ENCODE measurements at regions not wholly inside any gene's neighbourhood (a gene's known extent, or its start where the extent isn't known, plus 50 kb on each side); places are given as distances from the start of the nearest gene placed in this dataset.

- peaks cover 4% of the 10 kb centered on the region; the same call in 1 of the 2 replicates for H3K9me3 ChIP-seq (ENCODE audit: insufficient read depth, low read depth, low read length)
- no peaks in the 10 kb centered on the region for H3F3A ChIP-seq (ENCODE audit: low read depth)
- no peaks in the 10 kb centered on the region for H4K20me1 ChIP-seq (ENCODE audit: insufficient read depth, low read length, poor library complexity, severe bottlenecking)
- no peaks in the 10 kb centered on the region for H3K27me3 ChIP-seq (ENCODE audit: insufficient read depth, low read length, poor library complexity, severe bottlenecking)
- no peaks in the 10 kb centered on the region for H3K36me3 ChIP-seq (ENCODE audit: insufficient read depth, low read length)
- H3K4me1 ChIP-seq (ENCODE audit: insufficient read depth, low read length, poor library complexity, severe bottlenecking) = no peaks in the 10 kb centered on the region
- no peak overlapping the region for H3K4me2 ChIP-seq (ENCODE audit: low read depth, low read length, poor library complexity, severe bottlenecking)
- no peak overlapping the region for H3K9ac ChIP-seq (ENCODE audit: low read depth, low read length, poor library complexity, severe bottlenecking)
- TF ChIP-seq, protein P1, sequence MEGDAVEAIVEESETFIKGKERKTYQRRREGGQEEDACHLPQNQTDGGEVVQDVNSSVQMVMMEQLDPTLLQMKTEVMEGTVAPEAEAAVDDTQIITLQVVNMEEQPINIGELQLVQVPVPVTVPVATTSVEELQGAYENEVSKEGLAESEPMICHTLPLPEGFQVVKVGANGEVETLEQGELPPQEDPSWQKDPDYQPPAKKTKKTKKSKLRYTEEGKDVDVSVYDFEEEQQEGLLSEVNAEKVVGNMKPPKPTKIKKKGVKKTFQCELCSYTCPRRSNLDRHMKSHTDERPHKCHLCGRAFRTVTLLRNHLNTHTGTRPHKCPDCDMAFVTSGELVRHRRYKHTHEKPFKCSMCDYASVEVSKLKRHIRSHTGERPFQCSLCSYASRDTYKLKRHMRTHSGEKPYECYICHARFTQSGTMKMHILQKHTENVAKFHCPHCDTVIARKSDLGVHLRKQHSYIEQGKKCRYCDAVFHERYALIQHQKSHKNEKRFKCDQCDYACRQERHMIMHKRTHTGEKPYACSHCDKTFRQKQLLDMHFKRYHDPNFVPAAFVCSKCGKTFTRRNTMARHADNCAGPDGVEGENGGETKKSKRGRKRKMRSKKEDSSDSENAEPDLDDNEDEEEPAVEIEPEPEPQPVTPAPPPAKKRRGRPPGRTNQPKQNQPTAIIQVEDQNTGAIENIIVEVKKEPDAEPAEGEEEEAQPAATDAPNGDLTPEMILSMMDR (conservative IDR thresholded peaks at IDR 0.05; ENCODE audit: low read length) = no peak
- no peak for TF ChIP-seq EZH2phosphoT487 (IDR thresholded peaks at IDR 0.05; ENCODE audit: borderline replicate concordance)
- no peaks in the 10 kb centered on the region for H3K79me2 ChIP-seq (ENCODE audit: insufficient read depth, low read length)
- H3K4me3 ChIP-seq (ENCODE audit: low read length, poor library complexity, severe bottlenecking) = no peak overlapping the region
- H2AFZ ChIP-seq (ENCODE audit: low read length) = no peak overlapping the region
- no peaks in the 10 kb centered on the region for H3K9me2 ChIP-seq (replicated peaks; ENCODE audit: low read depth, low read length)
Observed at GRCh38 chr7:16123117-16123770, 298.1 kb downstream of the CRPPA start.

DNA sequence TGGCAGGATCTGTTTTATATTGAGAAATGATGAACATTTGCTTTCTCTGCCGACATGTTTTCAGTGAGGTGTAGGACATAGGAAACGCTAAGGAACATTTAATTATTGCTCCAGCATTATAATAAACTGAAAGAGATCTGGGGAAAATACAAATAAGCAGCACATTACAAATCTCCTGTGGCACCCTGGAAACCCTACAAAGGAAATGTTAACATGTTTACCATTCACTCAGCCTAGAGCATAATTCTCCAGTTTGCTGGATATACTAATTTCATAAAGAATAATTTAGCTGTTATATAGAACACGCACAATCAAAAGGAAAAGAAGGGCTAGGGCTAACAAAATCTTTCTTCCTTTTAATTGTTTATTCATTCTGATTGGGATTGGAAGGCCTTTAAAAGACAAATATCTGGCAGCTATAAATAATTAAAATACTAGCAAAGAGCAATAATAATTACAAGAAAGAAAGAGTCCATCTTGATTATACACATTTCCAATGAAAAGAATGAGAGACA is 299.4 kb downstream of the CRPPA start:
- no peaks in the 10 kb centered on the region for H3F3A ChIP-seq (ENCODE audit: low read depth)
- no peaks in the 10 kb centered on the region for H4K20me1 ChIP-seq (ENCODE audit: insufficient read depth, low read length, poor library complexity, severe bottlenecking)
- no peak overlapping the region for H3K9ac ChIP-seq (ENCODE audit: low read depth, low read length, poor library complexity, severe bottlenecking)
- H2AFZ ChIP-seq (ENCODE audit: low read length) = no peak overlapping the region
- no peak overlapping the region for H3K4me3 ChIP-seq (ENCODE audit: low read length, poor library complexity, severe bottlenecking)
- no peak overlapping the region for H3K4me2 ChIP-seq (ENCODE audit: low read depth, low read length, poor library complexity, severe bottlenecking)
- H3K4me1 ChIP-seq (ENCODE audit: insufficient read depth, low read length, poor library complexity, severe bottlenecking) = no peaks in the 10 kb centered on the region
- no peaks in the 10 kb centered on the region for H3K27me3 ChIP-seq (ENCODE audit: insufficient read depth, low read length, poor library complexity, severe bottlenecking)
- no peaks in the 10 kb centered on the region for H3K79me2 ChIP-seq (ENCODE audit: insufficient read depth, low read length)
- H3K9me3 ChIP-seq (ENCODE audit: insufficient read depth, low read depth, low read length) = peaks cover 4% of the 10 kb centered on the region; the same call in 1 of the 2 replicates
- no peaks in the 10 kb centered on the region for H3K36me3 ChIP-seq (ENCODE audit: insufficient read depth, low read length)
- no peaks in the 10 kb centered on the region for H3K9me2 ChIP-seq (replicated peaks; ENCODE audit: low read depth, low read length)
- TF ChIP-seq EZH2phosphoT487 (IDR thresholded peaks at IDR 0.05; ENCODE audit: borderline replicate concordance) = no peak
- TF ChIP-seq, protein P1 (conservative IDR thresholded peaks at IDR 0.05; ENCODE audit: low read length) = no peak

- Histone ChIP-seq H3K4me1 (ENCODE audit: insufficient read depth, low read length, poor library complexity, severe bottlenecking) (no peaks in the 10 kb centered on the region), H3K79me2 (ENCODE audit: insufficient read depth, low read length) (no peaks in the 10 kb centered on the region), H2AFZ (ENCODE audit: low read length) (no peak overlapping the region), H3K36me3 (ENCODE audit: insufficient read depth, low read length) (no peaks in the 10 kb centered on the region), H3F3A (ENCODE audit: low read depth) (no peaks in the 10 kb centered on the region), H3K9me2 (replicated peaks; ENCODE audit: low read depth, low read length) (no peaks in the 10 kb centered on the region), H4K20me1 (ENCODE audit: insufficient read depth, low read length, poor library complexity, severe bottlenecking) (no peaks in the 10 kb centered on the region), H3K27me3 (ENCODE audit: insufficient read depth, low read length, poor library complexity, severe bottlenecking) (no peaks in the 10 kb centered on the region), H3K4me2 (ENCODE audit: low read depth, low read length, poor library complexity, severe bottlenecking) (no peak overlapping the region), H3K9me3 (ENCODE audit: insufficient read depth, low read depth, low read length) (peaks cover 14% of the 10 kb centered on the region), H3K9ac (ENCODE audit: low read depth, low read length, poor library complexity, severe bottlenecking) (no peak overlapping the region), H3K4me3 (ENCODE audit: low read length, poor library complexity, severe bottlenecking) (no peak overlapping the region)
- TF ChIP-seq, protein P1 (conservative IDR thresholded peaks at IDR 0.05; ENCODE audit: low read length) = no peak
- no peak for TF ChIP-seq EZH2phosphoT487 (IDR thresholded peaks at IDR 0.05; ENCODE audit: borderline replicate concordance)
Observed at GRCh38 chr7:16115374-16115773, 306.0 kb downstream of the CRPPA start.
